ENCODE measurements at regions not wholly inside any gene's neighbourhood (a gene's known extent, or its start where the extent isn't known, plus 50 kb on each side); places are given as distances from the start of the nearest gene placed in this dataset.

DNA sequence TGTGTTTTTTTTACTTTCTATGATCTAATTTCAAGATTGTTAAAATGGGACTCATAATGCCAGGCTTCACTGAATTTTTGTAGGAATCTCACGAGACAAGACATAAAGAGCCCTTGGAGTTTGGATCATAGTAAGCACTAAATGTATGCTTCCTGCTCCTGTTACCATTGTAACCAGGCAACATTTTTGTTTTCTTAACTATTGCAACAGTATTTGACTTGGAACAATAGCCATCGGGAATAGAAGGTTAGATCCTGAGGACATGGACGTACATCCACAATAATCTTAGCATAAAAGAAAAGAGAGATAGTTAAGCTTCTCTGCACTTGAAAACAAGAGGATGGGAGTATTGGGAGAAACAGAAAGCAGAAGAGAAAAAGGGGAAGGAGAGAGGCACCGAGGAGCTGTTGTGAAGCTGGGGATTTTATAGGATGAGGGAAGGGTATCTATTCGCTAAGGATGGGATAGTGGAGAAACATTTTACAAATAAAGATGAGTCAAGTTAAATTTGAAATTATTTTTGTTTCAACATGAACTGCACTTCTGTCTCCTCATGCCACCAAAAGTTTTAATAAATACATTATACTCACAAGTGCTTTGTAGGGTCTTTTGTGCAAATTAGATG, 131.4 kb downstream of the TMCO5A start:
- Histone ChIP-seq H3K4me1 (ENCODE audit: control insufficient read depth in 1 of 2, insufficient read depth in 1 of 2, low read depth in 1 of 2, low read length in 1 of 2) (peaks cover 22 to 31% of the 10 kb centered on the region in 2 experiments), H3K9me3 (no peaks in the 10 kb centered on the region), H3K4me3 (ENCODE audit: low read depth in 1 of 2, low read length in 1 of 2) (no peak overlapping the region), H3K36me3 (no peaks in the 10 kb centered on the region), H3K27ac (no peak overlapping the region), H3K27me3 (peaks cover 6% of the 10 kb centered on the region)
- TF ChIP-seq, protein P1, sequence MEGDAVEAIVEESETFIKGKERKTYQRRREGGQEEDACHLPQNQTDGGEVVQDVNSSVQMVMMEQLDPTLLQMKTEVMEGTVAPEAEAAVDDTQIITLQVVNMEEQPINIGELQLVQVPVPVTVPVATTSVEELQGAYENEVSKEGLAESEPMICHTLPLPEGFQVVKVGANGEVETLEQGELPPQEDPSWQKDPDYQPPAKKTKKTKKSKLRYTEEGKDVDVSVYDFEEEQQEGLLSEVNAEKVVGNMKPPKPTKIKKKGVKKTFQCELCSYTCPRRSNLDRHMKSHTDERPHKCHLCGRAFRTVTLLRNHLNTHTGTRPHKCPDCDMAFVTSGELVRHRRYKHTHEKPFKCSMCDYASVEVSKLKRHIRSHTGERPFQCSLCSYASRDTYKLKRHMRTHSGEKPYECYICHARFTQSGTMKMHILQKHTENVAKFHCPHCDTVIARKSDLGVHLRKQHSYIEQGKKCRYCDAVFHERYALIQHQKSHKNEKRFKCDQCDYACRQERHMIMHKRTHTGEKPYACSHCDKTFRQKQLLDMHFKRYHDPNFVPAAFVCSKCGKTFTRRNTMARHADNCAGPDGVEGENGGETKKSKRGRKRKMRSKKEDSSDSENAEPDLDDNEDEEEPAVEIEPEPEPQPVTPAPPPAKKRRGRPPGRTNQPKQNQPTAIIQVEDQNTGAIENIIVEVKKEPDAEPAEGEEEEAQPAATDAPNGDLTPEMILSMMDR (IDR thresholded peaks at IDR 0.05) = no peak

DNA sequence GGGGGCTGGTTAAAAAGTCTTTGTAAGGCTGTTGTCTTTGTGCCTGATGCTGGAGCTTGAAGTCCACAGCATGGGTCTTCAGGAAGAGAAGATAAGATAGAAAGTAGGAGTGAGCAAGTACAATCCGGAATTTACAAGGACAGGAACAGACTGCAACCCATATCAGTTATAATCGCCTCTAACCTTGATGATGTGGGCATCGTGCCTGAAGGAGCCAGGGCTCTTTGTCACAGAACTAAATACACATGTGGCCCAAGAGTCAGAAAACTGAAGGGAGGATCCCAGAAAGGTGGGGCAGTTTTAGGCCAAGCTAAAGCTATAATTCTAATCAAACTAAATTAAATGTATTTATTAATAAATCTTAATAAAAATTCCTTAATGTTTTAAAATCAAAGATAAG, 132.2 kb downstream of the TMCO5A start:
- Histone ChIP-seq H3K36me3 (no peaks in the 10 kb centered on the region), H3K9me3 (no peaks in the 10 kb centered on the region), H3K27ac (no peak overlapping the region), H3K27me3 (peaks cover 14% of the 10 kb centered on the region), H3K4me3 (ENCODE audit: low read depth in 1 of 2, low read length in 1 of 2) (no peak overlapping the region), H3K4me1 (ENCODE audit: control insufficient read depth in 1 of 2, insufficient read depth in 1 of 2, low read depth in 1 of 2, low read length in 1 of 2) (peaks cover 26 to 39% of the 10 kb centered on the region in 2 experiments)
- TF ChIP-seq, protein P1 (IDR thresholded peaks at IDR 0.05) = no peak

DNA sequence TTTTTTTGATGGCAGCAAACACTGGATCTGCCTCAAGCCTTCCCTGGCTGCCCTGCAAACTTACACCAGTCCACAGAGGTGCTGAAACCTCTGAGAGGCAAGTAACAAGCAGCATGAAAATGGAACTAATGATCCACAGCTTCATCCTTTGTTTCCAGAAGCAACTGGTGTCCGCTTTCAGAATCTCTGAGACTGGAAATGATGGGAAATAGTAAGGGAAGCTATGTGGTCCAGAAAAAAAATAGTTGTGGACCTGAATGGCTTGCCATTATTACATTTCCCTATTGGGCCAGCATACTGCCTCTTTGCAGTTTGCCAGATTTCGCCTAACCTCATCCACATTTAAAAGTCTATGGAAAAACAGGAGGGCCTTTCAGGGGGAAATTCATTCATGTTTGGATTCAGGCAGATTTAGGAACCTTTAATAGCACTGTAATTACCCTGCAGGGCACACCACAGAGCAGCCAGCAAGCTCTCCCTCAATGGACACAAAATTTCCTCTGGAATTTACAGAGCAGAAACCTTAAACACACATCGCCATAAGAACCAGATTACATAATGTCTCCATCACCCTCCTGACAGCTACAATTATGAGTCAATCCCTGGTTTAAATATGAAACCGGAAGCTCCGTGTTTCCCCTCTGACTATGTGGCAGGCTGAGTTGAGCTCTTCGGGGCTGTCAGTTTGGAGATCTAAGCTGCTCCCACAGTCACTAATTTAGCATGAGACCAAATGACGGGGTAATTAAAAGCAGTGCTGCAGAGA, 134.4 kb downstream of the TMCO5A start:
- TF ChIP-seq, protein P1 (IDR thresholded peaks at IDR 0.05) = no peak
- peak overlapping the region; percentile 30 to 31 for H3K4me3 ChIP-seq (ENCODE audit: low read depth in 1 of 2, low read length in 1 of 2)
- H3K36me3 ChIP-seq = no peaks in the 10 kb centered on the region
- H3K27ac ChIP-seq = peak overlapping the region; percentile 81
- H3K4me1 ChIP-seq (ENCODE audit: control insufficient read depth in 1 of 2, insufficient read depth in 1 of 2, low read depth in 1 of 2, low read length in 1 of 2) = peaks cover 41 to 57% of the 10 kb centered on the region in 2 experiments
- H3K27me3 ChIP-seq = peaks cover 36% of the 10 kb centered on the region
- no peaks in the 10 kb centered on the region for H3K9me3 ChIP-seq

DNA sequence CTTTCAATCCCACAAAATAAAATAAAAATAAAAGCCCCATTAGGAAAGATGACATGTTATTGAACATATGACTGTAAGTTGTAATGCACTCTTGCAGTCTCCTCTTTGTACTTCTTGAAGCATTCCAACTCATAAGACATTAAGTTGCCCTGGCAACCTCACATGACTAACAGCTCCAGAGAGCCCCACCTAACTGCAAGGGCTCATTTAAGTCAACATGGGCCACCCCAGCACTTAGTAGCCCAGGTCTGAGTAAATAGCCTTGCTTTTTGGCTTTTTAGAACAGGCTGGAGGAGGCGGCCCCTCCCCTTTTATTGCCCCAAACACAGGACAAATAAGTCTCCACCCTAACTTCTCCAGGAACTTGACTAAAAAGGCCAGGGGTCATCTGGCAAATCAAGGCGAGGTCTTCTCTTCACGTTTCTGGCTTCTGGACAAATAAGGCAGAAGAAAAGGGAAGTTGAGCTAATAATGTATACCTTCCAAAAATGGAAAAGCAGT, 135.1 kb downstream of the TMCO5A start:
- TF ChIP-seq, protein P1 (IDR thresholded peaks at IDR 0.05) = no peak

DNA sequence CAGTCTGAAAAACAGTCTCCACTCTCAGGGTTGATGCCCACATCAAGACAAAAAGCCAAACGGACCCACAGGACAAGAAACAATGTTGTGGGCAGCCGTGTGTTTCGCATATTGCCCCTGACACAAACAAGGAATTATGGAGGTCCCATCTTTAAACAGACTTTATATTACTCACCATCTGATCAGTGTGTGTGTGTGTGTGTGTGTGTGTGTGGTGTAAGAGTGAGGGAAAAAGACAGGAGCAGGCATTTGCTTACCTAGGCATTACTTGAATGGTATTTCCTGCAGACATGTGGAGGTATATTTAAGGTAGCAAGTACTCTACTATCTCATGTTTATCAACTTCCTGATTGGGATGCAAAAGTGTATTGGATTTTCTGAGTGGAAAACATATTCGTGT, 136.3 kb downstream of the TMCO5A start:
- no peaks in the 10 kb centered on the region for H3K9me3 ChIP-seq
- H3K27me3 ChIP-seq = peaks cover 55% of the 10 kb centered on the region
- H3K27ac ChIP-seq = no peak overlapping the region
- H3K4me1 ChIP-seq (ENCODE audit: control insufficient read depth in 1 of 2, insufficient read depth in 1 of 2, low read depth in 1 of 2, low read length in 1 of 2) = peaks cover 38 to 55% of the 10 kb centered on the region in 2 experiments
- TF ChIP-seq, protein P1 (IDR thresholded peaks at IDR 0.05) = no peak
- no peak overlapping the region for H3K4me3 ChIP-seq (ENCODE audit: low read depth in 1 of 2, low read length in 1 of 2)
- no peaks in the 10 kb centered on the region for H3K36me3 ChIP-seq

More for the DNA sequence above, 135.1 kb downstream of the TMCO5A start:
- peaks cover 43% of the 10 kb centered on the region for H3K27me3 ChIP-seq
- no peaks in the 10 kb centered on the region for H3K36me3 ChIP-seq
- H3K4me1 ChIP-seq (ENCODE audit: control insufficient read depth in 1 of 2, insufficient read depth in 1 of 2, low read depth in 1 of 2, low read length in 1 of 2) = peaks cover 41 to 57% of the 10 kb centered on the region in 2 experiments
- peak overlapping the region in 1 of 2 experiments; percentile 31 for H3K4me3 ChIP-seq (ENCODE audit: low read depth in 1 of 2, low read length in 1 of 2)
- H3K9me3 ChIP-seq = no peaks in the 10 kb centered on the region
- peak overlapping the region; percentile 81 for H3K27ac ChIP-seq

All from neutrophil (primary cell).